Gastroesophageal sphincter (tissue), 4 donors: ENCODE measurements at regions not wholly inside any gene's neighbourhood (a gene's known extent, or its start where the extent isn't known, plus 50 kb on each side); places are given as distances from the start of the nearest gene placed in this dataset.

Experiments used
- ATAC-seq: fragments of 150-250 bp; one replicate; pipeline ENCODE4 v1.9.1; 2016; ENCODE audit warnings: mild to moderate bottlenecking, moderate library complexity
- H3K27ac ChIP-seq, 4 donors: fragments of 200-600 bp; sonication (generic) in 3 of 4; 1 replicate in 3 of 4; 2 replicates in 1 of 4; pipeline ENCODE4 v1.5.1; 2016 to 2019
- H3K27me3 ChIP-seq: fragments of 200-600 bp; sonication (generic); one replicate; pipeline ENCODE4 v1.5.1; 2019
- H3K36me3 ChIP-seq, 2 donors: fragments of 200-600 bp; sonication (generic); one replicate each; pipeline ENCODE4 v1.5.1; 2019; ENCODE audit warnings: control low read depth in 1 of 2
- H3K4me1 ChIP-seq, 3 donors: fragments of 200-600 bp; sonication (generic); 1 replicate in 2 of 3; 2 replicates in 1 of 3; pipeline ENCODE4 v1.5.1; 2016 to 2019; ENCODE audit warnings: control low read depth in 2 of 3
- H3K4me3 ChIP-seq, 2 donors: fragments of 200-600 bp; sonication (generic); one replicate each; pipeline ENCODE4 v1.5.1; 2019; ENCODE audit warnings: mild to moderate bottlenecking in 1 of 2, moderate library complexity in 1 of 2
- H3K9me3 ChIP-seq, 3 donors: fragments of 200-600 bp; sonication (generic); one replicate each; pipeline ENCODE4 v1.5.1; 2017 to 2019; ENCODE audit warnings: control low read depth in 2 of 3
- CTCF ChIP-seq, 4 experiments: fragments of 200-600 bp in 2 of 4; fragments of 450-650 bp in 2 of 4; sonication (generic) in 1 of 4; IDR thresholded peaks; one replicate each; pipeline ENCODE4 v1.5.1; 2017 to 2019; ENCODE audit warnings: antibody characterized with exemption in 4 of 4, mild to moderate bottlenecking in 2 of 4, moderate library complexity in 2 of 4
- EP300 ChIP-seq: sonication (generic); formaldehyde crosslinking; IDR thresholded peaks from one replicate; pipeline ENCODE4 v1.6.1; 2017; ENCODE audit warnings: antibody characterized with exemption, mild to moderate bottlenecking
- POLR2A ChIP-seq, 2 donors: fragments of 450-650 bp; IDR thresholded peaks; one replicate each; pipeline ENCODE4 v1.6.1; 2017; ENCODE audit warnings: antibody characterized with exemption in 2 of 2, mild to moderate bottlenecking in 2 of 2, moderate library complexity in 1 of 2
- POLR2AphosphoS5 ChIP-seq: sonication (generic); formaldehyde crosslinking; IDR thresholded peaks from one replicate; pipeline ENCODE4 v1.6.1; 2017; ENCODE audit warnings: antibody characterized with exemption
- WGBS, 2 donors: methylation state at CpG; one replicate each; pipeline ENCODE4 v1.1.5; 2018; ENCODE audit warnings: low coverage in 1 of 2; 5-methylcytosine and 5-hydroxymethylcytosine counted together

GRCh38 chr7:145016068-145016467, 180.2 kb upstream of the TPK1 start:
- Histone ChIP-seq H3K9me3 (no peaks in the 10 kb centered on the region), H3K4me3 (no peak overlapping the region)
- no peak for ATAC-seq

GRCh38 chr7:145009876-145010275, 174.0 kb upstream of the TPK1 start:
- no peak for ATAC-seq
- H3K4me1 ChIP-seq, result no peaks in the 10 kb centered on the region
- H3K36me3 ChIP-seq, result no peaks in the 10 kb centered on the region
- no peak for TF ChIP-seq CTCF (IDR thresholded peaks at IDR 0.05)
- TF ChIP-seq EP300, result no peak
- no peak for TF ChIP-seq POLR2AphosphoS5
- TF ChIP-seq POLR2A (IDR thresholded peaks at IDR 0.05), result no peak
- no peak overlapping the region for H3K4me3 ChIP-seq
- H3K27ac ChIP-seq, result no peak overlapping the region
- no peaks in the 10 kb centered on the region for H3K27me3 ChIP-seq
- 79 to 85% methylated on average over 2 to 3 of the region's 3 CpGs for WGBS, 2 donors
- H3K9me3 ChIP-seq, result no peaks in the 10 kb centered on the region

More at GRCh38 chr7:145016068-145016467, 180.2 kb upstream of the TPK1 start:
- H3K4me1 ChIP-seq, result no peaks in the 10 kb centered on the region
- 54 to 94% methylated on average over 2 to 3 of the region's 3 CpGs for WGBS, 2 donors
- TF ChIP-seq EP300 (no peak), POLR2AphosphoS5 (no peak), POLR2A (IDR thresholded peaks at IDR 0.05) (no peak), CTCF (IDR thresholded peaks at IDR 0.05) (no peak)
- H3K27me3 ChIP-seq, result no peaks in the 10 kb centered on the region
- no peak overlapping the region for H3K27ac ChIP-seq
- no peaks in the 10 kb centered on the region for H3K36me3 ChIP-seq

- WGBS, 2 donors, result 83 to 100% methylated on average over 1 of the region's 2 CpGs
- Histone ChIP-seq H3K4me1 (no peaks in the 10 kb centered on the region), H3K27me3 (no peaks in the 10 kb centered on the region), H3K9me3 (peaks cover 0 to 17% (median 0%) of the 10 kb centered on the region in 3 donors), H3K4me3 (no peak overlapping the region), H3K27ac (no peak overlapping the region), H3K36me3 (no peaks in the 10 kb centered on the region)
- TF ChIP-seq EP300, result no peak
- TF ChIP-seq POLR2A (IDR thresholded peaks at IDR 0.05), result no peak
- no peak for TF ChIP-seq POLR2AphosphoS5
- TF ChIP-seq CTCF (IDR thresholded peaks at IDR 0.05), result no peak
- no peak for ATAC-seq
Measured at GRCh38 chr7:145005601-145006000, 169.7 kb upstream of the TPK1 start.

- H3K4me1 ChIP-seq, result no peaks in the 10 kb centered on the region
- no peak overlapping the region for H3K27ac ChIP-seq
- H3K36me3 ChIP-seq, result no peaks in the 10 kb centered on the region
- H3K27me3 ChIP-seq, result no peaks in the 10 kb centered on the region
- TF ChIP-seq POLR2AphosphoS5, result no peak
- TF ChIP-seq POLR2A (IDR thresholded peaks at IDR 0.05), result no peak
- no peak for TF ChIP-seq EP300
- no peak for TF ChIP-seq CTCF (IDR thresholded peaks at IDR 0.05)
- no peak for ATAC-seq
- peaks cover 0 to 64% (median 0%) of the 10 kb centered on the region in 3 donors for H3K9me3 ChIP-seq
- no peak overlapping the region for H3K4me3 ChIP-seq
Measured at GRCh38 chr7:144997512-144997911, 161.7 kb upstream of the TPK1 start.

GRCh38 chr7:144995495-144995894, 159.6 kb upstream of the TPK1 start:
- Histone ChIP-seq H3K4me1 (no peaks in the 10 kb centered on the region), H3K27me3 (no peaks in the 10 kb centered on the region)
- no peak for ATAC-seq

More at GRCh38 chr7:144995495-144995894, 159.6 kb upstream of the TPK1 start:
- Histone ChIP-seq H3K36me3 (no peaks in the 10 kb centered on the region), H3K4me3 (no peak overlapping the region), H3K27ac (no peak overlapping the region), H3K9me3 (peaks cover 0 to 46% (median 0%) of the 10 kb centered on the region in 3 donors)
- WGBS, 2 donors, result 64 to 69% methylated on average over 2 of the region's 2 CpGs
- no peak for TF ChIP-seq POLR2AphosphoS5
